Smooth muscle cell (in vitro differentiated cells): ENCODE measurements at regions not wholly inside any gene's neighbourhood (a gene's known extent, or its start where the extent isn't known, plus 50 kb on each side); places are given as distances from the start of the nearest gene placed in this dataset.

Source experiments
- DNase-seq: peaks from one replicate; lab custom pipeline; 2025; ENCODE audit not compliant: unreplicated experiment; lab: John Stamatoyannopoulos, UW
- H2AFZ ChIP-seq: fragments of 200-600 bp; sonication (generic); 2 replicates; pipeline ENCODE4 v1.6.0; 2016; ENCODE audit warnings: antibody characterized with exemption, low read depth, mild to moderate bottlenecking
- H3F3A ChIP-seq: fragments of 200-600 bp; sonication (generic); 2 replicates; pipeline ENCODE4 v1.6.0; 2017; ENCODE audit warnings: antibody characterized with exemption, low read depth
- H3K27ac ChIP-seq: fragments of 200-600 bp; sonication (generic); 2 replicates; pipeline ENCODE4 v1.5.1; 2016; ENCODE audit warnings: low read depth, mild to moderate bottlenecking
- H3K27me3 ChIP-seq: fragments of 200-600 bp; sonication (generic); 2 replicates; pipeline ENCODE4 v1.6.1; 2016; ENCODE audit warnings: low read depth, mild to moderate bottlenecking
- H3K36me3 ChIP-seq: fragments of 200-600 bp; sonication (generic); 2 replicates; pipeline ENCODE4 v1.5.1; 2016; ENCODE audit warnings: low read depth
- H3K4me1 ChIP-seq: fragments of 200-600 bp; sonication (generic); 2 replicates; pipeline ENCODE4 v1.5.1; 2016; ENCODE audit warnings: low read depth
- H3K4me2 ChIP-seq: fragments of 200-600 bp; sonication (generic); 2 replicates; pipeline ENCODE4 v1.6.0; 2016; ENCODE audit warnings: mild to moderate bottlenecking
- H3K4me3 ChIP-seq: fragments of 200-600 bp; sonication (generic); 2 replicates; pipeline ENCODE4 v1.5.1; 2016; ENCODE audit warnings: mild to moderate bottlenecking
- H3K79me2 ChIP-seq: fragments of 200-600 bp; sonication (generic); 2 replicates; pipeline ENCODE4 v1.6.0; 2016; ENCODE audit warnings: low read depth, mild to moderate bottlenecking
- H3K9ac ChIP-seq: fragments of 200-600 bp; sonication (generic); 2 replicates; pipeline ENCODE4 v1.6.0; 2016; ENCODE audit warnings: low read depth
- H3K9me3 ChIP-seq: fragments of 200-600 bp; sonication (generic); replicated peaks from 2 replicates; pipeline ENCODE4 v1.5.1; 2016; ENCODE audit warnings: low read depth
- H4K20me1 ChIP-seq: fragments of 200-600 bp; sonication (generic); 2 replicates; pipeline ENCODE4 v1.6.0; 2016; ENCODE audit warnings: low read depth
- CTCF ChIP-seq: fragments of 200-600 bp; sonication (generic); IDR thresholded peaks from 2 replicates; pipeline ENCODE4 v1.5.1; 2017; ENCODE audit warnings: borderline replicate concordance, mild to moderate bottlenecking, antibody characterized with exemption; ENCODE audit not compliant: insufficient read depth, poor library complexity, severe bottlenecking
- WGBS: methylation state at CpG from one replicate; pipeline ENCODE4 v1.1.7; 2016; ENCODE audit warnings: low lambda C conversion rate; 5-methylcytosine and 5-hydroxymethylcytosine counted together

GRCh38 chr21:15620892-15621291 is 108.9 kb upstream of the USP25 start:
- H3K9ac ChIP-seq = no peak overlapping the region
- DNase-seq = no peak
- H4K20me1 ChIP-seq = no peaks in the 10 kb centered on the region
- H3K27me3 ChIP-seq = no peaks in the 10 kb centered on the region
- H3K9me3 ChIP-seq = no peaks in the 10 kb centered on the region
- no peak overlapping the region for H3K4me2 ChIP-seq
- H3F3A ChIP-seq = no peaks in the 10 kb centered on the region
- no peak overlapping the region for H3K27ac ChIP-seq
- H3K4me3 ChIP-seq = no peak overlapping the region
- H3K79me2 ChIP-seq = no peaks in the 10 kb centered on the region
- no peak for TF ChIP-seq CTCF
- WGBS = 87% methylated on average over 2 of the region's 2 CpGs
- no peak overlapping the region for H2AFZ ChIP-seq
- H3K36me3 ChIP-seq = no peaks in the 10 kb centered on the region
- peaks cover 19% of the 10 kb centered on the region for H3K4me1 ChIP-seq

GRCh38 chr21:15624646-15625045 is 105.1 kb upstream of the USP25 start:
- H3K4me2 ChIP-seq = no peak overlapping the region
- no peak overlapping the region for H3K27ac ChIP-seq
- no peaks in the 10 kb centered on the region for H3K36me3 ChIP-seq
- no peaks in the 10 kb centered on the region for H3F3A ChIP-seq
- H3K4me1 ChIP-seq = peaks cover 4% of the 10 kb centered on the region
- no peaks in the 10 kb centered on the region for H3K9me3 ChIP-seq
- H3K27me3 ChIP-seq = no peaks in the 10 kb centered on the region
- no peaks in the 10 kb centered on the region for H3K79me2 ChIP-seq
- 66% methylated on average over 2 of the region's 2 CpGs for whole genome bisulfite sequencing
- no peak overlapping the region for H3K9ac ChIP-seq
- no peak overlapping the region for H3K4me3 ChIP-seq
- no peaks in the 10 kb centered on the region for H4K20me1 ChIP-seq
- TF ChIP-seq CTCF = no peak
- DNase-seq = no peak
- H2AFZ ChIP-seq = no peak overlapping the region

GRCh38 chr21:15625363-15625762 is 104.4 kb upstream of the USP25 start:
- no peaks in the 10 kb centered on the region for H3K36me3 ChIP-seq
- no peak overlapping the region for H3K4me3 ChIP-seq
- no peaks in the 10 kb centered on the region for H3K27me3 ChIP-seq
- no peak for DNase-seq
- no peaks in the 10 kb centered on the region for H3F3A ChIP-seq
- WGBS = 81% methylated on average over 3 of the region's 3 CpGs
- TF ChIP-seq CTCF = no peak
- H2AFZ ChIP-seq = no peak overlapping the region
- no peaks in the 10 kb centered on the region for H4K20me1 ChIP-seq
- H3K9me3 ChIP-seq = no peaks in the 10 kb centered on the region
- H3K9ac ChIP-seq = no peak overlapping the region
- H3K27ac ChIP-seq = no peak overlapping the region
- no peak overlapping the region for H3K4me2 ChIP-seq
- peaks cover 4% of the 10 kb centered on the region for H3K4me1 ChIP-seq
- H3K79me2 ChIP-seq = no peaks in the 10 kb centered on the region

- Histone ChIP-seq H3K4me1 (peaks cover 4% of the 10 kb centered on the region), H3K9ac (no peak overlapping the region), H3K4me2 (no peak overlapping the region), H3F3A (no peaks in the 10 kb centered on the region), H3K9me3 (no peaks in the 10 kb centered on the region), H4K20me1 (no peaks in the 10 kb centered on the region), H3K27me3 (no peaks in the 10 kb centered on the region), H3K36me3 (no peaks in the 10 kb centered on the region), H3K27ac (no peak overlapping the region), H2AFZ (no peak overlapping the region), H3K4me3 (no peak overlapping the region), H3K79me2 (no peaks in the 10 kb centered on the region)
- DNase-seq = no peak
- no peak for TF ChIP-seq CTCF
Observed at GRCh38 chr21:15626031-15626430, 103.8 kb upstream of the USP25 start.
